HG03103 (cell line): ENCODE measurements at regions not wholly inside any gene's neighbourhood (a gene's known extent, or its start where the extent isn't known, plus 50 kb on each side); places are given as distances from the start of the nearest gene placed in this dataset.

Experiments
- ATAC-seq: cut with Tn5 transposase; IDR thresholded peaks from one replicate; pipeline ENCODE4 v1.9.1; 2021; ENCODE audit warnings: low read depth; ENCODE audit not compliant: unreplicated experiment

- ATAC-seq, result no peak
Measured at GRCh38 chr2:22596306-22596705, 788.7 kb upstream of the KLHL29 start.

DNA sequence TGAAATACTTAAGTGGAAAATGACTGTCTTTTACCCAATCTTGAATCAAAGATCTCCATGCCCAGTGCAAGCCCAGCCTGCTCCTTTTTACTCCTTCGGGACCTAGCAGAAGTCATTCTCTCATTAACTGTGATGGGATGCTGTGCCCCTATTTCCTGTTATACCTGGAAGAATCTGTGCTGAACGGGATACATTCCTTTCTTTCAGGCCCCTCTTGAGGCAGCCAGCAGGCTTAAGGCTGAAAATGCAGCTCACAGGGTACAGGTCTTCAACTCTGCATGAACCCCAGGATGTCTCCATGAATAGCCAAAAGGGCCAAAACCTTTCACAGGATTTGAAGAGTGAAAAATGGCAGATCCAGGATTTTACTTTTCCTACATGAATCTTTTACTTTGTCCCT is 784.8 kb upstream of the KLHL29 start:
- ATAC-seq, result no peak

- ATAC-seq, result no peak
Measured at GRCh38 chr2:22600999-22601398, 784.0 kb upstream of the KLHL29 start.

DNA sequence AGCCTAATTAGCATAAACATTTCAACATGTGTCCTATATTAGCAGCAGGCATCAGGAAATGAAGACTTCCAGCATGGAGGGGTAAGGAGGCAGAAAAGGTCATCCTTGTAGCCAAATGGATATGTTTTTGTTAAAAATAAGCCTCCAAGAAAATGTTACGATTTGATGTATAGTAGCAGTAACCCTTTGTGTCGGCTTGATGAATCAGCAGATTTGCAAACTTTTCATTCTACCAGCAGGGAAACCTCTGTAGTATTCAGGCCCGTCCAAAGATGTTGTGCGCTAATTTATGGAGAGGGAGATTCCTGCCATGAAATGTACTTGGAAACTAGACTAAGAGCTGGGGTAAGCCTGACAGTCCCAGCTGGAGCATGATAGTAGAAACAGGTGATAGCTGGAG is 780.8 kb upstream of the KLHL29 start:
- no peak for ATAC-seq

GRCh38 chr2:22616031-22616430 is 768.9 kb upstream of the KLHL29 start:
- ATAC-seq, result no peak

- ATAC-seq, result no peak
Measured at GRCh38 chr2:22623620-22624019, 761.4 kb upstream of the KLHL29 start.

- ATAC-seq, result no peak
Measured at GRCh38 chr2:22626621-22627020, 758.4 kb upstream of the KLHL29 start.

DNA sequence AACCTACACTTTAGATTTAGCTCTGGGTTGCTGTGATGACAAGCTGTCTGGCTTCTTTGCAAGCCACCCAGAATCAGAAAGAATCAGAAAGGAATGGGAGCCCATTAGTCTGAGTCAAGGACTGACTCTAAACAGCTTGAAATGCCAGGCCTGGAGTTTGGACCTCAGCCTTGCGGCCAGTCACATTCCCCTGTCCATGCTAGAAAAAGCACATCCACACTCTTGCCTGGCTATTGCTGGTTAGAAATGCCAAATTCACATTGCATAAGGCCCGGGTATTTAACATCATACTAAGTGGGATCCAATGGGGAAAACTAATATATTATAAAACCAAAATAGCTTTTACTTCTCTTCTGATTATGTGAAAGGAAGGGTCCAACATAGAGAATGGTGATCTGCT is 756.8 kb upstream of the KLHL29 start:
- no peak for ATAC-seq

- ATAC-seq, result no peak
Measured at GRCh38 chr2:22628906-22629305, 756.1 kb upstream of the KLHL29 start.

- no peak for ATAC-seq
Measured at GRCh38 chr2:22634167-22634566, 750.8 kb upstream of the KLHL29 start.

DNA sequence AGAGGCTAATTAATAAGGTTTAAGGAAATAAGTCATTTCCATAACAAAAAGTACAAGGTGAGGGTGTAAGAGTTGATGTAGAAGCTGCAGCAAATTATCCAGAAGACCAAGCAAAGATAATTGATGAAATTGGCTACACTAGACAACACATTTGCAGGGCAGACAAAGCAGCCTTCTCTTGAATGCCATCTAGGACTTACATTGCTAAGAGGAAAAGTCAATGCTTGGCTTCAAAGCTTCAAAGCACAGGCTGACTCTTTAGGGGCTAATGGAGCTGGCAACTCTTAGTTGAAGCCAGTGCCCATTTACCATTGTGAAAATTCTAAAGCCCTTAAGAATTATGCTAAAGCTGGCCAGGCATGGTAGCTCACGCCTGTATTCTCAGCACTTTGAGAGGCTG is 728.6 kb upstream of the KLHL29 start:
- ATAC-seq, result no peak

GRCh38 chr2:22673529-22673928 is 711.5 kb upstream of the KLHL29 start:
- ATAC-seq, result no peak

- no peak for ATAC-seq
Measured at GRCh38 chr2:22683914-22684313, 701.1 kb upstream of the KLHL29 start.

DNA sequence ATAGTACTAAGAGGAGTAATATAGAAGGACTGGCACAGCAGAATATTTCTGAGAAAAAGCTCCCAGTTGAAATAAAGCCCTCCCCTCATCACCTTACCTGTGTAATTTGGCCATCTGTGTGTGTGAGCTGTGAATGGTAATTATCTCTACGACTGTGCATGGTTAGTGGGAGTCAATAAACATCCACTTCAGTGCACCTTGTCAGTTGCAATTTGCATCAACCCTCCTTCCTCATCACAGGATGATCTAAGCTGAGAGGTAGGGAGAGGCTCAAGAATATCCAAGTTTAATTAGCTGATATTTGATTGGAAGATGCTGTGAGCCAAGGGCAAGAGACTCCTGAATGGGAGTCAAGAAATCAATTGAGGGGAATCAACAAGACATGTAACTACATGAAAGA is 694.9 kb upstream of the KLHL29 start:
- no peak for ATAC-seq

DNA sequence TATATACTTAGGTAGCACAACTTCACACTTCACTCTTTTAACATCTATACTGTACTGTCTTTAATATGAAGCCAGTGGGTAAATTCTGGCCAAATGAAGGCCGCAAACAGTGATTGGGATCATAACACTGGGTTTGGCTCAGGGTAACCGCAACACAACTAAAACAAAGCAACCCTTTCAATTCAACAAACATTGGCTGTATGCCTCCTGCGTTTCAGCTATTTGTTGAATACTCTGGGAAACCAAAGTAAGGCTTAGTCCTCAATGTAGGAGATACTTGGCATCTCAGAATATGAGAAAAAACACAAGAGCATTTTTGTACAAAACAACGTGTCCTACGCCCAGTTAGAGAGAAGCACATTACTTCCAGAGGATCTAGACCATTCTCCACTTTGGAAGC is 693.3 kb upstream of the KLHL29 start:
- ATAC-seq, result no peak

GRCh38 chr2:22692746-22693145 is 692.2 kb upstream of the KLHL29 start:
- ATAC-seq, result no peak

GRCh38 chr2:22694300-22694699 is 690.7 kb upstream of the KLHL29 start:
- no peak for ATAC-seq

DNA sequence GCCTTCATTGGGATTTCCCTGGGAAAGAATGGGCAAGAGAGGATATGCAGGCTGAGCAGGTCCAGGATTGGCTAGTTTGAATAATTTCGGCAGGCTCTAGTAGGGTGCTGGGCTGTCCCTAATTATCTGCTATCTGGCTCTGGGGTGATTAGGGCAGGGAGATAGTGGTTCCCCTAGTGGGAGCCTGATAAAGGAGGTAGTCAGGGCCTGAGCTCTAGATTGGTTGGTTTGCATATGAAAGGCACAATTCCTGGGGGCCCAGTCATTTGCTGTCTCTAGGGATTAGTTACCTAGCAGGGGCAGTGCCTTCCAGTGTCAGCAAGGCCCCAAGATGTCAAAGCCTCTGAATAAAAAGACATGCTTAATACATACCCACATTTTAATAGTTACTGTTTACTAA is 690.1 kb upstream of the KLHL29 start:
- ATAC-seq, result no peak

- no peak for ATAC-seq
Measured at GRCh38 chr2:22697054-22697788, 687.8 kb upstream of the KLHL29 start.

DNA sequence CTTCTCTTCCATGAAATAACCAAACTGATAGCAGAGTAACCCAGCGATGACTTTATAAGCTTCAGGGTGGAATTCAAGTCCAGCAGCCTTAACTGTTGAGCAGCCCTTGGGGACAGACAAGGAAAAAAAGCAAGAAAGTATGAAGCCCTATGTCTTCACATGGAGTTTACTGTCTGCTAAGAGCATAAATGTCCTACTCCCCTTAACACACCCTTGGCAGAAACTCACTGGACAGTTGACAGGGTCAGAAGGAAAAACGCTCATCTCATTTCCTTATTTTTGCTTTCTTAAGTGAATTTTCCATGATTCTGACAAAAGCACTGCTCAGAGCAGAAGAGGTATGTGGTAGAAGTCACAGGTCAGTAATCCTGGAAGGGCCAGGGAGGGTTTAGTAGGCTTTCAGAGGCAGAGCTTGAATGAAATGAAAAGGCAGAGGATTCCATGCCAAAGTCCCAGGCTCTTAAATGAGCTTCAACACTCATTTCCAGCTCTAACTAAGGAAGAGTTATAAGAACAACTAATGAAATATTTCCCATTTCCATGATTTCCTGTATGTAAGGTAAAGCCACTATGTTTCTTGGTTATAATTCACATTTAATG is 683.3 kb upstream of the KLHL29 start:
- ATAC-seq, result no peak

DNA sequence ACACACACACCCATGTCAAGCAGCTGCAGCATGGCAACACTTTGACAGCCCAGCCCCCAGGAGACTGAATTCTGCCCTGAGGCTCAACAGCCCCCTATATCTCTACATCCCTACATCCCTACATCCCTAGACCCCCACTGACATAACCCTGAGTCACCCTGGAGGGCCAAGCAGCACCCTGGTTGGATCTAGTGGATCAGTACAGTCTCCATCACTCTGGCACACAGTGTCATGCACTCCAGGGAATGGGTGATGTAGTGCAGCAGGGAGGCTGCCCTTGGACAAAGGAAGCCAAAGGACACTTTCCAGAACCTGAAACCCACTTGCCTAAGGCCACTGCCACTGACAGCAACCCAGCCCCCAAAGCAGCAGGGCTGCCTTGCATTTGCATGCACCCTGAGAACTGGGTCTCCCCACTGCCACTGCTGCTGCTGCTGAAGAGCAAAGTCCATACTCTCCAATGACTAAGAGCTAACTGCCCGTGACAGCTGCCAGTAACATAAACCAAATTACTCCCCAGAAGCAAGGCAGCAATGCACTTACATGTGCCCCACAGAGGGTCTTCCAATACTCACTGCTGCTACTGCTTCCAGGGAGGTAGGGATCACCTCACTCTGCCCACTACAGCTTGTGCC is 681.6 kb upstream of the KLHL29 start:
- no peak for ATAC-seq

DNA sequence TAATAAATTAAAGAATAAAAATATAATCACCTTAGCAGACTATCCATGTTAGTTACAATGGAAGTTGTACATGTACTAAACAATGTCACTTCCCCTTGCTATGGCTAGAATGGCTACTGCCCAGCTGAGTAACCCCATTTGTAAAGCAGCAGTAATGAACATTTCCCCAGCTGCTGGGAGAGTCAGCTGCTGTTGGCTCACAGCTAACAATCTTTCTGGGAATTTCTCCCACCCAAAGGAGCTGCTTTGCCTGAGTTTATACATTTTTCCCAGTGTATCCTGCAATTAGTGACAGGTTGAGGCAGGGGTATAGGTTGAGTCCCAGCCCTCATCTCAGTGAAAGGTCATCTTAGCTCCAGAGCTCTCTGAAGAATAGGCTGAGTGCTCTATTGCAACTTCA is 665.6 kb upstream of the KLHL29 start:
- no peak for ATAC-seq
